AG04450 (cell line): ENCODE measurements at regions not wholly inside any gene's neighbourhood (a gene's known extent, or its start where the extent isn't known, plus 50 kb on each side); places are given as distances from the start of the nearest gene placed in this dataset.

ENCODE experiments used
- CTCF ChIA-PET: fragments of 300-600, 350-600 bp; formaldehyde crosslinking; extraction: SDS; loops from one replicate; lab custom pipeline; 2022; ENCODE audit warnings: antibody characterized with exemption, inconsistent platforms; lab: Charles Lee
- POLR2A ChIA-PET: fragments of 350-600 bp; formaldehyde crosslinking; extraction: SDS; loops from one replicate; lab custom pipeline; 2021; ENCODE audit warnings: antibody characterized with exemption, inconsistent platforms; lab: Yijun Ruan, JAX
- DNase-seq: peaks from one replicate; pipeline ENCODE4 v3.0.0-alpha.2; 2011; ENCODE audit warnings: low read depth, low spot score
- H3K27ac ChIP-seq: one replicate; pipeline ENCODE4 v1.5.1; 2012; ENCODE audit warnings: low read depth, low read length, control low read depth
- H3K27me3 ChIP-seq: one replicate; pipeline ENCODE4 v1.6.0; 2012; ENCODE audit warnings: low read length; ENCODE audit not compliant: control insufficient read depth, insufficient read depth
- H3K4me3 ChIP-seq: 2 replicates; pipeline ENCODE4 v1.5.1; 2011; ENCODE audit warnings: mild to moderate bottlenecking, low read depth, low read length, control low read depth
- H3K9me3 ChIP-seq: 2 replicates; pipeline ENCODE4 v1.5.1; 2012; ENCODE audit warnings: low read length; ENCODE audit not compliant: control insufficient read depth, insufficient read depth
- CTCF ChIP-seq: IDR thresholded peaks from 2 replicates; pipeline ENCODE4 v1.5.1; 2011; ENCODE audit warnings: low read depth, low read length, control low read depth, inconsistent platforms

- POLR2A ChIA-PET = no interaction called here
Observed at GRCh38 chr1:79988401-79988800, 981.9 kb upstream of the ADGRL4 start.

DNA sequence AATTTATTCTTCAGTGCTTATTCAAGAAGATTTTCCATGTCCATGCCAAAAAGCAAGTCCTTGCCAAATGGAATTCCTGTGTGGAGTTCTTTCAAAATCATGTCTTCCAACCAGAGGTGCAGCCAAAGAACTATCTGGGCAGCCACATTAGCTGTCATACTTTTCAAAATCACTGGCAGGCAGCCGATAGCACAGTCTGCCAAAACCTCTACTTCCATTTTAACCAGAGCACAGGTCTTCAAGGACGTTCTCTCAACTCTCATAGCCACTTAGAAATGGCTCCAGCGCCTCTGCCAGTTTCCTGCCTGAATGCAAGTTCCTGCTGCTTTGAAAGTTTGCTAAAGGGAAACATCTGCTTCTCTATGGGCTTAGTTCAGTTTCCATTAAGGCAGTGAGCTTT lies 975.7 kb upstream of the ADGRL4 start:
- Histone ChIP-seq H3K4me3 (peak overlapping the region; percentile 17), H3K27me3 (no peaks in the 10 kb centered on the region), H3K27ac (no peak overlapping the region), H3K9me3 (no peaks in the 10 kb centered on the region)
- ChIA-PET CTCF (no interaction called here), POLR2A (no interaction called here)
- TF ChIP-seq CTCF = no peak
- peak; percentile 58 for DNase-seq

More at GRCh38 chr1:79988401-79988800, 981.9 kb upstream of the ADGRL4 start:
- CTCF ChIA-PET = no interaction called here
- H3K27ac ChIP-seq = no peak overlapping the region
- H3K4me3 ChIP-seq = no peak overlapping the region
- H3K9me3 ChIP-seq = no peaks in the 10 kb centered on the region
- DNase-seq = no peak
- H3K27me3 ChIP-seq = no peaks in the 10 kb centered on the region
- no peak for TF ChIP-seq CTCF

DNA sequence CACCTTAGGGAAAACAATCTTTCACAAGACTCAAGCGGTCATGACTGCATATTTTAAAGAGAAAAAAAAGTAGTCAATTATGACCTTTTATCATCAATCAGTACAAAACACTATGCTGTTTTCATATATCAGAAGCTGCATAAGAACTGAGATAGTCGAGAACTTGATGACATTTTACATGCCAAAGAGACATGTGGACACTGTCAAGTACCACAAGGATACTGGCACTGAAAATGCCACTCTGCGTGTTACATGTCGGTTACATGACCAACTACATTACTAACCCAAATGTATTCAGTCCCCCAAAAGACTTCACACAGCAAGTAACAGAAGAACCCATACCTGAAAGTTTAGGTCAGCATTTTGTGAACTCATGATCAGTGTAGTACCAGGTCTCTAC lies 975.0 kb upstream of the ADGRL4 start:
- Histone ChIP-seq H3K9me3 (no peaks in the 10 kb centered on the region), H3K27me3 (no peaks in the 10 kb centered on the region), H3K4me3 (no peak overlapping the region), H3K27ac (no peak overlapping the region)
- ChIA-PET POLR2A (no interaction called here), CTCF (no interaction called here)
- no peak for DNase-seq
- TF ChIP-seq CTCF = no peak

DNA sequence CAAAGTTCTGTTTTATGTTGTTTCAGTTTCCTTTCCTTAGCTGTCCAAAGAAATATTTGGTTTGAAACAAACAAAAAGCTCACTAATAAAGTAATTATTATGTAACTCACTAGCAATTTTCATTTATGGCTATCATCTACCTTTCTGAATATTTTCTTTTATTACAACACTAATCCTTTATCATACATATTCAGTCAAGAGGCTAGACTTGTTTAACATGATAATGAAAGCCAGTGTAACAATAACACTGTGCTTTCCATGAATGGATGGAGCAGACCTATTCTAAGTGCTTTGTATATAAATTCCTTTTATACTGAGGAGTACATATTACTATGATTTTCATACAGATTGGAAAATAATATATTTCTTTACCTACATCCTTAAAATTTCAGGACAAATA lies 972.8 kb upstream of the ADGRL4 start:
- Histone ChIP-seq H3K27me3 (no peaks in the 10 kb centered on the region), H3K4me3 (no peak overlapping the region), H3K9me3 (no peaks in the 10 kb centered on the region), H3K27ac (no peak overlapping the region)
- ChIA-PET CTCF (no interaction called here), POLR2A (no interaction called here)
- no peak for TF ChIP-seq CTCF
- no peak for DNase-seq

GRCh38 chr1:79976287-79976686 lies 969.8 kb upstream of the ADGRL4 start:
- POLR2A ChIA-PET = no interaction called here
- Histone ChIP-seq H3K9me3 (no peaks in the 10 kb centered on the region), H3K27ac (no peak overlapping the region), H3K27me3 (no peaks in the 10 kb centered on the region), H3K4me3 (no peak overlapping the region)
- no peak for DNase-seq
- no peak for TF ChIP-seq CTCF
- CTCF ChIA-PET = no interaction called here
